H1 (cell line): ENCODE measurements at regions not wholly inside any gene's neighbourhood (a gene's known extent, or its start where the extent isn't known, plus 50 kb on each side); places are given as distances from the start of the nearest gene placed in this dataset.

Source experiments
- CTCF ChIA-PET: fragments of 300-600 bp; sonication (Branson Sonifier 250); formaldehyde crosslinking; loops from one replicate; lab custom pipeline; 2021; ENCODE audit not compliant: partially characterized antibody; lab: Charles Lee
- POLR2A ChIA-PET: fragments of 300-600 bp; sonication (Branson Sonifier 250); formaldehyde crosslinking; loops from one replicate; lab custom pipeline; 2021; ENCODE audit warnings: inconsistent platforms; ENCODE audit not compliant: partially characterized antibody; lab: Charles Lee
- DNase-seq, 2 experiments: peaks; one replicate each; pipeline versions ENCODE4 v3.0.0 to v3.0.0-alpha.2; 2010 to 2022; ENCODE audit warnings: low spot score in 2 of 2, low read depth in 1 of 2, mixed read lengths in 1 of 2
- FAIRE-seq: peaks from 2 replicates; lab custom pipeline; 2011; peaks lifted over from hg19 to GRCh38; lab: Jason Lieb, UNC
- H2AFZ ChIP-seq: 2 replicates; pipeline ENCODE4 v1.8.1; 2012; ENCODE audit warnings: low read length, inconsistent platforms
- H2AK5ac ChIP-seq: 2 replicates; pipeline ENCODE4 v1.6.1; 2013; ENCODE audit warnings: low read depth, low read length
- H2BK120ac ChIP-seq: replicated peaks from 2 replicates; pipeline ENCODE3; 2013; ENCODE audit warnings: low read depth, low read length, inconsistent platforms
- H2BK12ac ChIP-seq: 2 replicates; pipeline ENCODE4 v1.6.1; 2013; ENCODE audit warnings: low read depth, low read length
- H2BK15ac ChIP-seq: 2 replicates; pipeline ENCODE4 v1.6.1; 2013; ENCODE audit warnings: low read length
- H2BK20ac ChIP-seq: 2 replicates; pipeline ENCODE4 v1.6.1; 2013; ENCODE audit warnings: low read length
- H2BK5ac ChIP-seq: 2 replicates; pipeline ENCODE4 v1.6.1; 2013; ENCODE audit warnings: low read depth, low read length
- H3K14ac ChIP-seq: 2 replicates; pipeline ENCODE4 v1.6.1; 2013; ENCODE audit warnings: inconsistent platforms; ENCODE audit not compliant: insufficient read length
- H3K18ac ChIP-seq: 2 replicates; pipeline ENCODE4 v1.6.1; 2013; ENCODE audit warnings: low read length; ENCODE audit errors: extremely low read depth
- H3K23ac ChIP-seq: 2 replicates; pipeline ENCODE4 v1.6.1; 2013; ENCODE audit warnings: inconsistent platforms; ENCODE audit not compliant: insufficient read length
- H3K23me2 ChIP-seq: 2 replicates; pipeline ENCODE4 v1.6.1; 2013; ENCODE audit warnings: low read depth, low read length
- H3K27ac ChIP-seq: 2 replicates; pipeline ENCODE4 v1.6.1; 2011; ENCODE audit warnings: low read depth, low read length, inconsistent platforms
- H3K27me3 ChIP-seq, 4 experiments: replicated peaks in 1 of 4; 1 replicate in 1 of 4; 2 replicates in 3 of 4; pipeline versions ENCODE4 v1.6.1 to v1.8.1; 2011 to 2013; ENCODE audit warnings: low read length in 3 of 4, mild to moderate bottlenecking in 3 of 4, inconsistent platforms in 2 of 4, mixed read lengths in 2 of 4, moderate library complexity in 1 of 4; ENCODE audit not compliant: control insufficient read depth in 3 of 4, insufficient read depth in 3 of 4; ENCODE audit errors: extremely low read depth in 1 of 4
- H3K36me3 ChIP-seq, 4 experiments: 2 replicates each; pipeline versions ENCODE4 v1.6.1 to v1.8.1; 2011 to 2013; ENCODE audit warnings: mild to moderate bottlenecking in 4 of 4, low read length in 3 of 4, moderate library complexity in 2 of 4, control low read depth in 1 of 4, inconsistent platforms in 1 of 4; ENCODE audit not compliant: insufficient read depth in 4 of 4, control insufficient read depth in 2 of 4
- H3K4ac ChIP-seq: replicated peaks from 2 replicates; pipeline ENCODE3; 2013; ENCODE audit warnings: low read length, low read depth, mixed read lengths, inconsistent platforms; ENCODE audit not compliant: insufficient read length
- H3K4me1 ChIP-seq, 4 experiments: replicated peaks in 1 of 4; 1 replicate in 1 of 4; 2 replicates in 3 of 4; pipeline versions ENCODE4 v1.6.1 to v1.8.1; 2011 to 2013; ENCODE audit warnings: low read length in 3 of 4, inconsistent platforms in 2 of 4, mixed read lengths in 1 of 4; ENCODE audit not compliant: insufficient read depth in 4 of 4, control insufficient read depth in 3 of 4
- H3K4me2 ChIP-seq, 2 experiments: 2 replicates each; pipeline versions ENCODE4 v1.6.1 to v1.8.1; 2011 to 2013; ENCODE audit warnings: low read depth in 2 of 2, low read length in 2 of 2, control low read depth in 1 of 2, inconsistent platforms in 1 of 2, mild to moderate bottlenecking in 1 of 2; ENCODE audit not compliant: insufficient read depth in 1 of 2
- H3K4me3 ChIP-seq, 4 experiments: fragments of 200-600, 300-600 bp in 1 of 4; sonication (generic), shearing (Covaris generic), sonication (Bioruptor Twin) in 1 of 4; 2 replicates each; pipeline versions ENCODE4 v1.5.1 to v1.8.1; 2011 to 2016; ENCODE audit warnings: low read length in 4 of 4, low read depth in 3 of 4, control low read depth in 2 of 4, inconsistent platforms in 2 of 4, mild to moderate bottlenecking in 2 of 4, mixed read lengths in 1 of 4, moderate library complexity in 1 of 4; ENCODE audit not compliant: insufficient read depth in 2 of 4; ENCODE audit errors: extremely low read depth in 1 of 4
- H3K56ac ChIP-seq: replicated peaks from 2 replicates; pipeline ENCODE3; 2013; ENCODE audit warnings: low read depth, mild to moderate bottlenecking, mixed read lengths, low read length, inconsistent platforms; ENCODE audit not compliant: insufficient read length
- H3K79me1 ChIP-seq: 2 replicates; pipeline ENCODE4 v1.6.1; 2013; ENCODE audit warnings: low read depth, low read length, control low read depth
- H3K79me2 ChIP-seq, 2 experiments: 2 replicates each; pipeline versions ENCODE4 v1.6.1 to v1.8.1; 2012 to 2013; ENCODE audit warnings: low read length in 2 of 2, mild to moderate bottlenecking in 2 of 2, inconsistent platforms in 1 of 2; ENCODE audit not compliant: insufficient read depth in 2 of 2, control insufficient read depth in 1 of 2
- H3K9ac ChIP-seq, 4 experiments: replicated peaks in 1 of 4; 1 replicate in 1 of 4; 2 replicates in 3 of 4; pipeline versions ENCODE4 v1.6.1 to v1.8.1; 2011 to 2013; ENCODE audit warnings: low read depth in 3 of 4, low read length in 3 of 4, control low read depth in 2 of 4, mild to moderate bottlenecking in 2 of 4, moderate library complexity in 2 of 4, inconsistent platforms in 1 of 4; ENCODE audit errors: extremely low read depth in 1 of 4
- H3K9me3 ChIP-seq, 2 experiments: 2 replicates each; pipeline versions ENCODE4 v1.6.1 to v1.8.1; 2012 to 2013; ENCODE audit warnings: mild to moderate bottlenecking in 2 of 2, moderate library complexity in 2 of 2, control low read depth in 1 of 2, inconsistent platforms in 1 of 2, low read depth in 1 of 2, low read length in 1 of 2, mixed read lengths in 1 of 2; ENCODE audit not compliant: insufficient read depth in 2 of 2
- H4K20me1 ChIP-seq, 2 experiments: replicated peaks in 1 of 2; 2 replicates each; pipeline versions ENCODE3 to v1.8.1; 2011 to 2013; ENCODE audit warnings: inconsistent platforms in 2 of 2, low read length in 2 of 2, mild to moderate bottlenecking in 1 of 2; ENCODE audit not compliant: insufficient read depth in 2 of 2, control insufficient read depth in 1 of 2
- H4K5ac ChIP-seq: 2 replicates; pipeline ENCODE4 v1.6.1; 2013; ENCODE audit warnings: low read length, low read depth, mixed read lengths, inconsistent platforms; ENCODE audit not compliant: insufficient read length
- H4K8ac ChIP-seq: 2 replicates; pipeline ENCODE4 v1.8.0; 2013; ENCODE audit warnings: mild to moderate bottlenecking, moderate library complexity, low read length, inconsistent platforms; ENCODE audit not compliant: insufficient read depth; ENCODE audit errors: extremely low read depth
- H4K91ac ChIP-seq: replicated peaks from 2 replicates; pipeline ENCODE3; 2013; ENCODE audit warnings: low read length, mixed read lengths, inconsistent platforms; ENCODE audit not compliant: insufficient read length
- CHD1 ChIP-seq: IDR thresholded peaks from 2 replicates; pipeline ENCODE4 v1.6.1; 2012; ENCODE audit warnings: low read depth, low read length, improper control_type of control experiment
- CREB1 ChIP-seq: IDR thresholded peaks from 2 replicates; pipeline ENCODE4 v1.6.1; 2012; ENCODE audit warnings: inconsistent platforms
- CTBP2 ChIP-seq: IDR thresholded peaks from 2 replicates; pipeline ENCODE4 v1.7.0; 2011; ENCODE audit warnings: borderline replicate concordance, mild to moderate bottlenecking, moderate library complexity, mixed read lengths, low read length; ENCODE audit not compliant: insufficient read depth, insufficient read length
- GTF2F1 ChIP-seq: IDR thresholded peaks from 2 replicates; pipeline ENCODE4 v1.6.1; 2012; ENCODE audit warnings: low read depth, low read length, improper control_type of control experiment, borderline replicate concordance
- POLR2A ChIP-seq, 2 experiments: IDR thresholded peaks; 1 replicate in 1 of 2; 2 replicates in 1 of 2; pipeline ENCODE4 v1.6.1; 2011; ENCODE audit warnings: low read depth in 2 of 2, low read length in 2 of 2, mild to moderate bottlenecking in 2 of 2; ENCODE audit errors: control extremely low read depth in 1 of 2
- POLR2AphosphoS5 ChIP-seq: IDR thresholded peaks from 2 replicates; pipeline ENCODE4 v1.6.1; 2011; ENCODE audit warnings: low read depth, low read length
- POU5F1 ChIP-seq: IDR thresholded peaks from 2 replicates; pipeline ENCODE4 v1.6.1; 2011; ENCODE audit warnings: low read depth, mild to moderate bottlenecking, low read length, moderate library complexity
- SIN3A ChIP-seq, 2 experiments: IDR thresholded peaks in 1 of 2; conservative IDR thresholded peaks in 1 of 2; 2 replicates each; pipeline ENCODE4 v1.6.1; 2011 to 2012; ENCODE audit warnings: low read length in 2 of 2, improper control_type of control experiment in 1 of 2, low read depth in 1 of 2, mild to moderate bottlenecking in 1 of 2
- YY1 ChIP-seq: IDR thresholded peaks from 2 replicates; pipeline ENCODE4 v1.6.1; 2011; ENCODE audit warnings: low read depth, mild to moderate bottlenecking, low read length
- WGBS, 2 experiments: shearing (Covaris generic) in 1 of 2; methylation state at CpG; one replicate each; pipeline versions ENCODE4 v1.1.6 to v1.1.7; 2013 to 2015; ENCODE audit warnings: low lambda C conversion rate in 2 of 2, mixed read lengths in 2 of 2, inconsistent platforms in 1 of 2, low coverage in 1 of 2, missing lambda C conversion rate in 1 of 2; ENCODE audit not compliant: insufficient replicate concordance in 2 of 2, insufficient coverage in 1 of 2, insufficient read length in 1 of 2; ENCODE audit errors: extremely low coverage in 1 of 2, missing lambda C conversion rate in 1 of 2; 5-methylcytosine and 5-hydroxymethylcytosine counted together
- TF ChIP-seq, protein P1 (sequence below): IDR thresholded peaks from 2 replicates; pipeline ENCODE4 v1.6.1; 2012; ENCODE audit warnings: low read length, inconsistent platforms

DNA sequence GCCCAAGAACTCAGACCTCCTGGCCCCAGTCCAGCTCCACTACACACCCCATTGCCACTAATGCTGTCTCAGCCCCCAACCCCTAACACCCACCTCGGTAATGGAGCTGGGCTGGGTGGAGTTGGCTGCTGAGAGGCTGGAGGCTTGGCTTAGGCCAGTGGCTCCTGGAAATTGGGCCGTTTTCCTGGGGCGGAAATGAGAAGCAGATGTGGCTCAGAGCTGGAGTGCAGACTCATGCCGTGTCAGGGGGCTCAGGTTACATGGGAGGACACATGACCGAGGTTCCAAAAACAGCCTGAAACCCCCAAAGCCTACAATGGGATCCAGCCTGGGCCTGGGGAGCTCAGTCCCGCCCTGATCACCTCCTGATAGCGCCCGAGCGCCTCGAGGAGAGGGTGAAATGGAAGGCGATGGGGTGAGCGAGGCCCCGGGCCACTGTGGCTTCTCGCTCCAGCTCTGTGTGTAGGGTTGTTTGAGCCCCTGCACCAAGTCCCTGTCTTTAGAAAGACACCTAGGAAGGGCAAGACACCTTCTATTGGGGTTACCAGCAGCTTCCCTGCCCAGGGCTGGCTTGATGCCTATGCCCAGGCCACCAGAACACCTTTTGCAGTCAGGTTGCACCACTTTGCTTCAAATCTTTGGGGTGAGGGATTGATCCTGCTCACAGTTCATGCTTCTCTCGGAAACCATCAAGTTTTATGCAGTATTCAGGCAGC lies 175.7 kb upstream of the HAAO start:
- WGBS, 2 experiments, result 87% methylated on average over 15 of the region's 15 CpGs; no CpG with 5 or more reads in 1 of the 2 experiments
- FAIRE-seq, result no peak
- TF ChIP-seq POLR2AphosphoS5, result no peak
- TF ChIP-seq, protein P1, sequence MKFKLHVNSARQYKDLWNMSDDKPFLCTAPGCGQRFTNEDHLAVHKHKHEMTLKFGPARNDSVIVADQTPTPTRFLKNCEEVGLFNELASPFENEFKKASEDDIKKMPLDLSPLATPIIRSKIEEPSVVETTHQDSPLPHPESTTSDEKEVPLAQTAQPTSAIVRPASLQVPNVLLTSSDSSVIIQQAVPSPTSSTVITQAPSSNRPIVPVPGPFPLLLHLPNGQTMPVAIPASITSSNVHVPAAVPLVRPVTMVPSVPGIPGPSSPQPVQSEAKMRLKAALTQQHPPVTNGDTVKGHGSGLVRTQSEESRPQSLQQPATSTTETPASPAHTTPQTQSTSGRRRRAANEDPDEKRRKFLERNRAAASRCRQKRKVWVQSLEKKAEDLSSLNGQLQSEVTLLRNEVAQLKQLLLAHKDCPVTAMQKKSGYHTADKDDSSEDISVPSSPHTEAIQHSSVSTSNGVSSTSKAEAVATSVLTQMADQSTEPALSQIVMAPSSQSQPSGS, result no peak
- no peak for TF ChIP-seq GTF2F1
- no peak for TF ChIP-seq SIN3A (conservative IDR thresholded peaks at IDR 0.05 in 1 of 2, IDR thresholded peaks at IDR 0.05 in 1 of 2; ENCODE audit: low read depth in 1 of 2, low read length in 2 of 2)
- no peak for TF ChIP-seq YY1
- TF ChIP-seq CTBP2, result no peak
- TF ChIP-seq CREB1, result no peak
- TF ChIP-seq POU5F1, result no peak
- TF ChIP-seq POLR2A (IDR thresholded peaks at IDR 0.05; ENCODE audit: control extremely low read depth in 1 of 2, low read depth in 2 of 2, low read length in 2 of 2), result no peak
- no peak for TF ChIP-seq CHD1

More for the DNA sequence above, 175.7 kb upstream of the HAAO start:
- H4K91ac ChIP-seq, result no peak overlapping the region
- H3K18ac ChIP-seq, result peak overlapping the region; percentile 51
- peaks cover 0 to 5% (median 0%) of the 10 kb centered on the region in 4 experiments; a peak in 2 of 7 replicates for H3K4me1 ChIP-seq
- H4K20me1 ChIP-seq, result no peaks in the 10 kb centered on the region
- H2BK15ac ChIP-seq, result no peak overlapping the region
- CTCF ChIA-PET, result interaction anchor here (0.6 to 1.8 kb wide), 8 partner anchors 20 to 1996 kb away, joined by 3 to 6 read pairs (median 4); no protein-coding TSS in a partner anchor
- no peak overlapping the region for H4K8ac ChIP-seq
- H3K14ac ChIP-seq, result no peak overlapping the region
- H4K5ac ChIP-seq, result no peak overlapping the region
- no peaks in the 10 kb centered on the region for H3K36me3 ChIP-seq
- H3K4ac ChIP-seq, result no peak overlapping the region
- no peak overlapping the region for H3K56ac ChIP-seq
- no peaks in the 10 kb centered on the region for H3K23me2 ChIP-seq
- peaks cover 0 to 3% of the 10 kb centered on the region in 2 experiments; a peak in 1 of 4 replicates for H3K9me3 ChIP-seq
- H2AFZ ChIP-seq, result peak overlapping the region; percentile 11; the same call in 1 of the 2 replicates
- no peaks in the 10 kb centered on the region for H3K79me2 ChIP-seq
- H3K4me2 ChIP-seq, result no peak overlapping the region
- H2BK20ac ChIP-seq, result no peak overlapping the region
- H2BK12ac ChIP-seq, result 0 out of 2 replicates have a peak overlapping the region, but pooled peaks have one; percentile 55
- H3K27me3 ChIP-seq, result peaks cover 0 to 3% (median under 1%) of the 10 kb centered on the region in 4 experiments; a peak in 1 of 7 replicates
- H2BK120ac ChIP-seq, result no peak overlapping the region
- POLR2A ChIA-PET, result no interaction called here
- H3K79me1 ChIP-seq, result no peaks in the 10 kb centered on the region
- no peak overlapping the region for H2AK5ac ChIP-seq
- H3K4me3 ChIP-seq, result no peak overlapping the region
- no peak overlapping the region for H3K9ac ChIP-seq
- no peak overlapping the region for H3K27ac ChIP-seq
- no peak overlapping the region for H3K23ac ChIP-seq
- no peak for DNase-seq
- no peak overlapping the region for H2BK5ac ChIP-seq
